GM12878 (cell line): ENCODE measurements at regions not wholly inside any gene's neighbourhood (a gene's known extent, or its start where the extent isn't known, plus 50 kb on each side); places are given as distances from the start of the nearest gene placed in this dataset.

ENCODE experiments used
- NR2F1 ChIP-seq: fragments of 450-650 bp; conservative IDR thresholded peaks from 2 replicates; pipeline ENCODE4 v1.6.1; 2017; ENCODE audit warnings: mild to moderate bottlenecking
- POLR2A ChIP-seq: IDR thresholded peaks from 2 replicates; pipeline ENCODE4 v1.6.1; 2011; ENCODE audit warnings: low read depth, mild to moderate bottlenecking, low read length
- RUNX3 ChIP-seq: IDR thresholded peaks from 2 replicates; pipeline ENCODE4 v1.6.1; 2012; ENCODE audit warnings: low read length, inconsistent platforms
- TCF12 ChIP-seq: IDR thresholded peaks from 2 replicates; pipeline ENCODE4 v1.6.1; 2011; ENCODE audit warnings: low read depth, mild to moderate bottlenecking, low read length
- WRNIP1 ChIP-seq: IDR thresholded peaks from 2 replicates; pipeline ENCODE4 v1.6.1; 2011; ENCODE audit warnings: low read depth, low read length, improper control_type of control experiment, borderline replicate concordance
- ZBED1 ChIP-seq: IDR thresholded peaks from 2 replicates; pipeline ENCODE4 v1.6.1; 2016; ENCODE audit warnings: borderline replicate concordance
- ZZZ3 ChIP-seq: IDR thresholded peaks from 2 replicates; pipeline ENCODE4 v1.6.1; 2011; ENCODE audit warnings: low read depth; ENCODE audit not compliant: control insufficient read depth, insufficient read length
- TF ChIP-seq, protein P1 (sequence below): fragments of 450-650 bp; conservative IDR thresholded peaks from 2 replicates; pipeline ENCODE4 v1.6.1; 2017; ENCODE audit warnings: mild to moderate bottlenecking, moderate library complexity
- TF ChIP-seq, protein P2 (sequence below): fragments of 450-650 bp; IDR thresholded peaks from 2 replicates; pipeline ENCODE4 v1.6.1; 2018; ENCODE audit warnings: borderline replicate concordance, mild to moderate bottlenecking; ENCODE audit not compliant: partially characterized antibody
- TF ChIP-seq, protein P3 (sequence below): IDR thresholded peaks from 2 replicates; pipeline ENCODE4 v1.6.1; 2012; ENCODE audit warnings: improper control_type of control experiment, low read depth, low read length; ENCODE audit not compliant: insufficient replicate concordance

DNA sequence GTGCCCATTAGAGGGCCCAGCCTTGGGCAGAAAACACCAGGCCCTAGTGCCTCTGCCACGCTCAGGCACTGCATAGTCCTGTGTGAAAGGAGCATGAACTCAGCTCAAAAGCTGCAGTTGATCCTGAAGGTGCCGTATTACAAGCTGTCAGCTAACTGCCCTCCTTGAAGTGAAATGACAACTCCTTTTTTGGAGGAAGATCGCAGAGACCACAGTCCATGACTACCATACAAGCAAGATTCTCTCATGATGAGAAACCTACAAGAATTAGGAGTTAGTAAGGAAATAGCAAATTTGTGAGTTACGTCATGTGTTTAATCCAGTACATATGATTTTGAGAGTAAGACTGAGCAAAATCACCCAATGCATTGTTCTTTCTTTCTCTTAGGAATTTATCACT lies 513.9 kb upstream of the NR2F2 start (continued):
- TF ChIP-seq WRNIP1 (no peak), NR2F1 (no peak), ZBED1 (no peak), TCF12 (no peak), RUNX3 (no peak), ZZZ3 (no peak), POLR2A (no peak)
- TF ChIP-seq, protein P1, sequence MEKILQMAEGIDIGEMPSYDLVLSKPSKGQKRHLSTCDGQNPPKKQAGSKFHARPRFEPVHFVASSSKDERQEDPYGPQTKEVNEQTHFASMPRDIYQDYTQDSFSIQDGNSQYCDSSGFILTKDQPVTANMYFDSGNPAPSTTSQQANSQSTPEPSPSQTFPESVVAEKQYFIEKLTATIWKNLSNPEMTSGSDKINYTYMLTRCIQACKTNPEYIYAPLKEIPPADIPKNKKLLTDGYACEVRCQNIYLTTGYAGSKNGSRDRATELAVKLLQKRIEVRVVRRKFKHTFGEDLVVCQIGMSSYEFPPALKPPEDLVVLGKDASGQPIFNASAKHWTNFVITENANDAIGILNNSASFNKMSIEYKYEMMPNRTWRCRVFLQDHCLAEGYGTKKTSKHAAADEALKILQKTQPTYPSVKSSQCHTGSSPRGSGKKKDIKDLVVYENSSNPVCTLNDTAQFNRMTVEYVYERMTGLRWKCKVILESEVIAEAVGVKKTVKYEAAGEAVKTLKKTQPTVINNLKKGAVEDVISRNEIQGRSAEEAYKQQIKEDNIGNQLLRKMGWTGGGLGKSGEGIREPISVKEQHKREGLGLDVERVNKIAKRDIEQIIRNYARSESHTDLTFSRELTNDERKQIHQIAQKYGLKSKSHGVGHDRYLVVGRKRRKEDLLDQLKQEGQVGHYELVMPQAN, result no peak
- TF ChIP-seq, protein P2, sequence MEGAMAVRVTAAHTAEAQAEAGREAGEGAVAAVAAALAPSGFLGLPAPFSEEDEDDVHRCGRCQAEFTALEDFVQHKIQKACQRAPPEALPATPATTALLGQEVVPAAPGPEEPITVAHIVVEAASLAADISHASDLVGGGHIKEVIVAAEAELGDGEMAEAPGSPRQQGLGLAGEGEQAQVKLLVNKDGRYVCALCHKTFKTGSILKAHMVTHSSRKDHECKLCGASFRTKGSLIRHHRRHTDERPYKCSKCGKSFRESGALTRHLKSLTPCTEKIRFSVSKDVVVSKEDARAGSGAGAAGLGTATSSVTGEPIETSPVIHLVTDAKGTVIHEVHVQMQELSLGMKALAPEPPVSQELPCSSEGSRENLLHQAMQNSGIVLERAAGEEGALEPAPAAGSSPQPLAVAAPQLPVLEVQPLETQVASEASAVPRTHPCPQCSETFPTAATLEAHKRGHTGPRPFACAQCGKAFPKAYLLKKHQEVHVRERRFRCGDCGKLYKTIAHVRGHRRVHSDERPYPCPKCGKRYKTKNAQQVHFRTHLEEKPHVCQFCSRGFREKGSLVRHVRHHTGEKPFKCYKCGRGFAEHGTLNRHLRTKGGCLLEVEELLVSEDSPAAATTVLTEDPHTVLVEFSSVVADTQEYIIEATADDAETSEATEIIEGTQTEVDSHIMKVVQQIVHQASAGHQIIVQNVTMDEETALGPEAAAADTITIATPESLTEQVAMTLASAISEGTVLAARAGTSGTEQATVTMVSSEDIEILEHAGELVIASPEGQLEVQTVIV, result no peak
- TF ChIP-seq, protein P3, sequence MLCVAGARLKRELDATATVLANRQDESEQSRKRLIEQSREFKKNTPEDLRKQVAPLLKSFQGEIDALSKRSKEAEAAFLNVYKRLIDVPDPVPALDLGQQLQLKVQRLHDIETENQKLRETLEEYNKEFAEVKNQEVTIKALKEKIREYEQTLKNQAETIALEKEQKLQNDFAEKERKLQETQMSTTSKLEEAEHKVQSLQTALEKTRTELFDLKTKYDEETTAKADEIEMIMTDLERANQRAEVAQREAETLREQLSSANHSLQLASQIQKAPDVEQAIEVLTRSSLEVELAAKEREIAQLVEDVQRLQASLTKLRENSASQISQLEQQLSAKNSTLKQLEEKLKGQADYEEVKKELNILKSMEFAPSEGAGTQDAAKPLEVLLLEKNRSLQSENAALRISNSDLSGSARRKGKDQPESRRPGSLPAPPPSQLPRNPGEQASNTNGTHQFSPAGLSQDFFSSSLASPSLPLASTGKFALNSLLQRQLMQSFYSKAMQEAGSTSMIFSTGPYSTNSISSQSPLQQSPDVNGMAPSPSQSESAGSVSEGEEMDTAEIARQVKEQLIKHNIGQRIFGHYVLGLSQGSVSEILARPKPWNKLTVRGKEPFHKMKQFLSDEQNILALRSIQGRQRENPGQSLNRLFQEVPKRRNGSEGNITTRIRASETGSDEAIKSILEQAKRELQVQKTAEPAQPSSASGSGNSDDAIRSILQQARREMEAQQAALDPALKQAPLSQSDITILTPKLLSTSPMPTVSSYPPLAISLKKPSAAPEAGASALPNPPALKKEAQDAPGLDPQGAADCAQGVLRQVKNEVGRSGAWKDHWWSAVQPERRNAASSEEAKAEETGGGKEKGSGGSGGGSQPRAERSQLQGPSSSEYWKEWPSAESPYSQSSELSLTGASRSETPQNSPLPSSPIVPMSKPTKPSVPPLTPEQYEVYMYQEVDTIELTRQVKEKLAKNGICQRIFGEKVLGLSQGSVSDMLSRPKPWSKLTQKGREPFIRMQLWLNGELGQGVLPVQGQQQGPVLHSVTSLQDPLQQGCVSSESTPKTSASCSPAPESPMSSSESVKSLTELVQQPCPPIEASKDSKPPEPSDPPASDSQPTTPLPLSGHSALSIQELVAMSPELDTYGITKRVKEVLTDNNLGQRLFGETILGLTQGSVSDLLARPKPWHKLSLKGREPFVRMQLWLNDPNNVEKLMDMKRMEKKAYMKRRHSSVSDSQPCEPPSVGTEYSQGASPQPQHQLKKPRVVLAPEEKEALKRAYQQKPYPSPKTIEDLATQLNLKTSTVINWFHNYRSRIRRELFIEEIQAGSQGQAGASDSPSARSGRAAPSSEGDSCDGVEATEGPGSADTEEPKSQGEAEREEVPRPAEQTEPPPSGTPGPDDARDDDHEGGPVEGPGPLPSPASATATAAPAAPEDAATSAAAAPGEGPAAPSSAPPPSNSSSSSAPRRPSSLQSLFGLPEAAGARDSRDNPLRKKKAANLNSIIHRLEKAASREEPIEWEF, result no peak
